GM12878 (cell line): ENCODE measurements at regions not wholly inside any gene's neighbourhood (a gene's known extent, or its start where the extent isn't known, plus 50 kb on each side); places are given as distances from the start of the nearest gene placed in this dataset.

Source experiments
- ATAC-seq: fragments of 200-7000 bp; cut with Tn5 transposase; 3 replicates; pipeline ENCODE4 v1.9.1; 2020; ENCODE audit warnings: mild to moderate bottlenecking, moderate library complexity
- BruUV-seq: library from RNA; stranded (reverse); fragments of 400-500 nt; replicated peaks from 2 replicates; lab custom pipeline; 2021; lab: Mats Ljungman, UMichigan
- CTCF ChIA-PET: fragments of 300-600 bp; sonication (Branson Sonifier 250); formaldehyde crosslinking; extraction: SDS; loops from one replicate; lab custom pipeline; 2021; ENCODE audit warnings: inconsistent platforms; lab: Yijun Ruan, JAX
- POLR2A ChIA-PET: fragments of 350-600 bp; formaldehyde crosslinking; extraction: SDS; loops from one replicate; lab custom pipeline; 2021; ENCODE audit warnings: inconsistent platforms; lab: Charles Lee
- RAD21 ChIA-PET: fragments of 300-600 bp; sonication (Branson Sonifier 250); formaldehyde crosslinking; loops from one replicate; lab custom pipeline; 2023; ENCODE audit warnings: antibody characterized with exemption; ENCODE audit not compliant: unreplicated experiment; lab: Charles Lee
- SMC1A ChIA-PET: fragments of 300-600 bp; sonication (Branson Sonifier 250); formaldehyde crosslinking; loops from one replicate; lab custom pipeline; 2023; ENCODE audit not compliant: unreplicated experiment, uncharacterized antibody; lab: Charles Lee
- DNase-seq: peaks from one replicate; pipeline ENCODE4 v3.0.0-alpha.2; 2011; ENCODE audit warnings: low read depth, low spot score
- FAIRE-seq: peaks from 3 replicates; lab custom pipeline; 2011; peaks lifted over from hg19 to GRCh38; lab: Jason Lieb, UNC
- H2AFZ ChIP-seq: 2 replicates; pipeline ENCODE4 v1.6.0; 2011; ENCODE audit warnings: low read depth, low read length, control low read depth; ENCODE audit not compliant: control insufficient read depth
- H3K27ac ChIP-seq: 2 replicates; pipeline ENCODE4 v1.5.1; 2011; ENCODE audit warnings: control low read depth; ENCODE audit not compliant: control insufficient read depth, insufficient read depth
- H3K27me3 ChIP-seq, 2 experiments: replicated peaks in 1 of 2; 2 replicates each; pipeline versions ENCODE4 v1.6.0 to v1.6.1; 2011; ENCODE audit warnings: low read length in 1 of 2; ENCODE audit not compliant: control insufficient read depth in 2 of 2, insufficient read depth in 2 of 2
- H3K36me3 ChIP-seq, 2 experiments: 2 replicates each; pipeline ENCODE4 v1.5.1; 2011; ENCODE audit warnings: low read length in 1 of 2; ENCODE audit not compliant: control insufficient read depth in 2 of 2, insufficient read depth in 2 of 2
- H3K4me1 ChIP-seq: 2 replicates; pipeline ENCODE4 v1.6.1; 2011; ENCODE audit warnings: mild to moderate bottlenecking, low read length, moderate library complexity, mixed read lengths; ENCODE audit not compliant: control insufficient read depth, insufficient read depth
- H3K4me2 ChIP-seq: 2 replicates; pipeline ENCODE4 v1.6.0; 2011; ENCODE audit warnings: control low read depth; ENCODE audit not compliant: control insufficient read depth, insufficient read depth
- H3K4me3 ChIP-seq: fragments of 200-600 bp; sonication (generic); 2 replicates; pipeline ENCODE4 v1.5.1; 2016
- H3K79me2 ChIP-seq: 2 replicates; pipeline ENCODE4 v1.6.0; 2011; ENCODE audit warnings: low read length; ENCODE audit not compliant: control insufficient read depth, insufficient read depth
- H3K9ac ChIP-seq: 2 replicates; pipeline ENCODE4 v1.8.0; 2011; ENCODE audit warnings: low read length, control low read depth, mixed read lengths; ENCODE audit not compliant: control insufficient read depth, insufficient read depth
- H3K9me3 ChIP-seq: replicated peaks from 3 replicates; pipeline ENCODE4 v1.5.1; 2011; ENCODE audit warnings: mild to moderate bottlenecking, low read length; ENCODE audit not compliant: control insufficient read depth, insufficient read depth
- H4K20me1 ChIP-seq: 2 replicates; pipeline ENCODE4 v1.6.0; 2011; ENCODE audit not compliant: control insufficient read depth, insufficient read depth
- ASH2L ChIP-seq: fragments of 300-600, 200-600 bp; sonication (generic); IDR thresholded peaks from 2 replicates; pipeline ENCODE4 v1.6.1; 2017; ENCODE audit warnings: low read depth, mild to moderate bottlenecking, borderline replicate concordance
- CBX5 ChIP-seq: sonication (generic); IDR thresholded peaks from 2 replicates; pipeline ENCODE4 v1.6.1; 2016; ENCODE audit warnings: low read depth, moderate library complexity, mild to moderate bottlenecking, inconsistent platforms
- FOS ChIP-seq: IDR thresholded peaks from 3 replicates; pipeline ENCODE4 v1.6.1; 2011; ENCODE audit warnings: borderline replicate concordance; ENCODE audit not compliant: insufficient read length; ENCODE audit errors: extremely low read depth
- GATAD2B ChIP-seq: fragments of 450-650 bp; conservative IDR thresholded peaks from 2 replicates; pipeline ENCODE4 v1.6.1; 2017; ENCODE audit warnings: low read depth, mild to moderate bottlenecking, moderate library complexity
- NBN ChIP-seq: fragments of 450-650 bp; IDR thresholded peaks from 2 replicates; pipeline ENCODE4 v1.6.1; 2016
- NFYA ChIP-seq: IDR thresholded peaks from 2 replicates; pipeline ENCODE4 v1.6.1; 2011; ENCODE audit warnings: low read depth, mild to moderate bottlenecking, low read length, improper control_type of control experiment, borderline replicate concordance
- NRF1 ChIP-seq: conservative IDR thresholded peaks from 2 replicates; pipeline ENCODE4 v1.6.1; 2011; ENCODE audit warnings: mild to moderate bottlenecking, low read depth, low read length, improper control_type of control experiment
- SREBF1 ChIP-seq: IDR thresholded peaks from 2 replicates; pipeline ENCODE4 v1.6.1; 2012; ENCODE audit warnings: mild to moderate bottlenecking, low read length
- SREBF2 ChIP-seq: IDR thresholded peaks from 2 replicates; pipeline ENCODE4 v1.6.1; 2012; ENCODE audit warnings: mild to moderate bottlenecking, low read length
- ZNF217 ChIP-seq: fragments of 450-650 bp; IDR thresholded peaks from 2 replicates; pipeline ENCODE4 v1.6.1; 2017; ENCODE audit warnings: antibody characterized with exemption, mild to moderate bottlenecking
- WGBS: methylation state at CpG from one replicate; pipeline ENCODE4 v1.1.6; 2016; ENCODE audit warnings: low lambda C conversion rate; ENCODE audit not compliant: insufficient replicate concordance, insufficient coverage; ENCODE audit errors: missing lambda C conversion rate; 5-methylcytosine and 5-hydroxymethylcytosine counted together
- in situ Hi-C: fragments of 300-500 bp; cut with MboI; formaldehyde crosslinking; loops from 9 replicates; pipeline ENCODE4 v1.14.3; 2018; ENCODE audit warnings: mixed read lengths
- intact Hi-C: fragments of 100-400 bp; cut with micrococcal nuclease; formaldehyde crosslinking; loops from one replicate; pipeline ENCODE4 v1.14.2; 2022; ENCODE audit not compliant: unreplicated experiment
- TF ChIP-seq, protein P1 (sequence below): IDR thresholded peaks from 2 replicates; pipeline ENCODE4 v1.6.1; 2012; ENCODE audit warnings: improper control_type of control experiment, low read depth, low read length; ENCODE audit not compliant: insufficient replicate concordance
- TF ChIP-seq, protein P2 (sequence below): IDR thresholded peaks from 2 replicates; pipeline ENCODE4 v1.6.1; 2011; ENCODE audit warnings: low read depth, low read length, improper control_type of control experiment, borderline replicate concordance

DNA sequence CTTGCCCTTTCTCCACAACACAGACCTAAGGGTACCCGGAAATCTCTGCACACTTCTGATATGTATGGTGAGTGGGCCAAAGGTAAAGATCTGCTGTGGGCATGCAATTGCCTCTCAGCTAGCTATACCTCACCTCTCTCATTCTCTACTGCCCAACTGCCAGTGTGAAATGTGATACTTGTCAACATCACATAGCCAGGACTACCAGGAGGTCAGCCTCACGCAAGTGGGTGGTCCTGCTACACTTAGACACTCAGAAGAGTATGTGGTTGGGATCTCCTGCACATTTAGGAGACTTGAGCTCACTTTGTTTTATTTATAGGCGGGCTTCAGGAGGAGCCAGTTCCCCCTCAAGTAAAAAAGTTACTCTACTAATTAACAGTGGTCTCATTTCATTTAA lies 88.0 kb upstream of the MAN2A1 start (continued):
- TF ChIP-seq, protein P1, sequence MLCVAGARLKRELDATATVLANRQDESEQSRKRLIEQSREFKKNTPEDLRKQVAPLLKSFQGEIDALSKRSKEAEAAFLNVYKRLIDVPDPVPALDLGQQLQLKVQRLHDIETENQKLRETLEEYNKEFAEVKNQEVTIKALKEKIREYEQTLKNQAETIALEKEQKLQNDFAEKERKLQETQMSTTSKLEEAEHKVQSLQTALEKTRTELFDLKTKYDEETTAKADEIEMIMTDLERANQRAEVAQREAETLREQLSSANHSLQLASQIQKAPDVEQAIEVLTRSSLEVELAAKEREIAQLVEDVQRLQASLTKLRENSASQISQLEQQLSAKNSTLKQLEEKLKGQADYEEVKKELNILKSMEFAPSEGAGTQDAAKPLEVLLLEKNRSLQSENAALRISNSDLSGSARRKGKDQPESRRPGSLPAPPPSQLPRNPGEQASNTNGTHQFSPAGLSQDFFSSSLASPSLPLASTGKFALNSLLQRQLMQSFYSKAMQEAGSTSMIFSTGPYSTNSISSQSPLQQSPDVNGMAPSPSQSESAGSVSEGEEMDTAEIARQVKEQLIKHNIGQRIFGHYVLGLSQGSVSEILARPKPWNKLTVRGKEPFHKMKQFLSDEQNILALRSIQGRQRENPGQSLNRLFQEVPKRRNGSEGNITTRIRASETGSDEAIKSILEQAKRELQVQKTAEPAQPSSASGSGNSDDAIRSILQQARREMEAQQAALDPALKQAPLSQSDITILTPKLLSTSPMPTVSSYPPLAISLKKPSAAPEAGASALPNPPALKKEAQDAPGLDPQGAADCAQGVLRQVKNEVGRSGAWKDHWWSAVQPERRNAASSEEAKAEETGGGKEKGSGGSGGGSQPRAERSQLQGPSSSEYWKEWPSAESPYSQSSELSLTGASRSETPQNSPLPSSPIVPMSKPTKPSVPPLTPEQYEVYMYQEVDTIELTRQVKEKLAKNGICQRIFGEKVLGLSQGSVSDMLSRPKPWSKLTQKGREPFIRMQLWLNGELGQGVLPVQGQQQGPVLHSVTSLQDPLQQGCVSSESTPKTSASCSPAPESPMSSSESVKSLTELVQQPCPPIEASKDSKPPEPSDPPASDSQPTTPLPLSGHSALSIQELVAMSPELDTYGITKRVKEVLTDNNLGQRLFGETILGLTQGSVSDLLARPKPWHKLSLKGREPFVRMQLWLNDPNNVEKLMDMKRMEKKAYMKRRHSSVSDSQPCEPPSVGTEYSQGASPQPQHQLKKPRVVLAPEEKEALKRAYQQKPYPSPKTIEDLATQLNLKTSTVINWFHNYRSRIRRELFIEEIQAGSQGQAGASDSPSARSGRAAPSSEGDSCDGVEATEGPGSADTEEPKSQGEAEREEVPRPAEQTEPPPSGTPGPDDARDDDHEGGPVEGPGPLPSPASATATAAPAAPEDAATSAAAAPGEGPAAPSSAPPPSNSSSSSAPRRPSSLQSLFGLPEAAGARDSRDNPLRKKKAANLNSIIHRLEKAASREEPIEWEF = no peak
- no peak for TF ChIP-seq FOS

DNA sequence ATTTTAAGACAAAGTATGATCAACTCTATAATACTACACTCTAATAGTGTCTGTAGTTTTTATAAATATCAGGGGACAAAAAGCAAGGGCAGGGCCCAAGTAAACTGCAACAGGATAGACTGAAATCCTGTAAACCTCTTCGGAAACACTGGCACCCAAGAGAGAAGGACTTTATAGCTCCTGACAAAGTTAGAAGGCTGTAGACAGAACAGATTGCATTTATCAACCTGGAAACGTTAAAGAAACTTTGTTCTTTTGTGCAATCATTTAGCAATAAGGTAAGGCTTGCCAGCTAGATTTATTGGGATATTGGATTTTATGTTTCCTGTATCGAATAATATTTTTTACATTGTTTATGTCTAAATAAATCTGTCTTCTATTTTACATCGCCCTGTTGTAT lies 91.8 kb upstream of the MAN2A1 start:
- ATAC-seq (no peak), DNase-seq (no peak), FAIRE-seq (no peak)
- no peaks in the 10 kb centered on the region for H4K20me1 ChIP-seq
- intact Hi-C loops (no loop called here), in situ Hi-C loops (no loop called here)
- WGBS = 8% methylated on average over 4 of the region's 4 CpGs
- no TSS peak for BruUV-seq
- ChIA-PET CTCF (no interaction called here), POLR2A (no interaction called here), SMC1A (no interaction called here), RAD21 (no interaction called here)
- H3K27me3 ChIP-seq = no peaks in the 10 kb centered on the region
- H3K36me3 ChIP-seq = no peaks in the 10 kb centered on the region
- no peak overlapping the region for H3K4me2 ChIP-seq
- no peaks in the 10 kb centered on the region for H3K9me3 ChIP-seq
- H3K4me1 ChIP-seq = no peaks in the 10 kb centered on the region
- H2AFZ ChIP-seq = no peak overlapping the region
- no peaks in the 10 kb centered on the region for H3K79me2 ChIP-seq
- no peak overlapping the region for H3K4me3 ChIP-seq
- H3K27ac ChIP-seq = no peak overlapping the region
- H3K9ac ChIP-seq = no peak overlapping the region
- TF ChIP-seq GATAD2B (no peak), SREBF1 (no peak), ASH2L (no peak), ZNF217 (no peak), NRF1 (no peak), NBN (no peak), CBX5 (no peak), SREBF2 (no peak), NFYA (no peak)
- TF ChIP-seq, protein P1 = no peak
- TF ChIP-seq, protein P2, sequence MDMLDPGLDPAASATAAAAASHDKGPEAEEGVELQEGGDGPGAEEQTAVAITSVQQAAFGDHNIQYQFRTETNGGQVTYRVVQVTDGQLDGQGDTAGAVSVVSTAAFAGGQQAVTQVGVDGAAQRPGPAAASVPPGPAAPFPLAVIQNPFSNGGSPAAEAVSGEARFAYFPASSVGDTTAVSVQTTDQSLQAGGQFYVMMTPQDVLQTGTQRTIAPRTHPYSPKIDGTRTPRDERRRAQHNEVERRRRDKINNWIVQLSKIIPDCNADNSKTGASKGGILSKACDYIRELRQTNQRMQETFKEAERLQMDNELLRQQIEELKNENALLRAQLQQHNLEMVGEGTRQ = no peak
